Gastroesophageal sphincter (tissue), 3 donors: ENCODE measurements at regions not wholly inside any gene's neighbourhood (a gene's known extent, or its start where the extent isn't known, plus 50 kb on each side); places are given as distances from the start of the nearest gene placed in this dataset.

Experiments
- EP300 ChIP-seq: sonication (generic); formaldehyde crosslinking; IDR thresholded peaks from one replicate; pipeline ENCODE4 v1.6.1; 2017; ENCODE audit warnings: antibody characterized with exemption, mild to moderate bottlenecking
- POLR2A ChIP-seq, 2 donors: fragments of 450-650 bp; IDR thresholded peaks; one replicate each; pipeline ENCODE4 v1.6.1; 2017; ENCODE audit warnings: antibody characterized with exemption in 2 of 2, mild to moderate bottlenecking in 2 of 2, moderate library complexity in 1 of 2
- TF ChIP-seq, protein P1 (sequence below), 4 experiments: fragments of 200-600 bp in 2 of 4; fragments of 450-650 bp in 2 of 4; sonication (generic) in 1 of 4; IDR thresholded peaks; one replicate each; pipeline ENCODE4 v1.5.1; 2017 to 2019; ENCODE audit warnings: antibody characterized with exemption in 4 of 4, mild to moderate bottlenecking in 2 of 4, moderate library complexity in 2 of 4

DNA sequence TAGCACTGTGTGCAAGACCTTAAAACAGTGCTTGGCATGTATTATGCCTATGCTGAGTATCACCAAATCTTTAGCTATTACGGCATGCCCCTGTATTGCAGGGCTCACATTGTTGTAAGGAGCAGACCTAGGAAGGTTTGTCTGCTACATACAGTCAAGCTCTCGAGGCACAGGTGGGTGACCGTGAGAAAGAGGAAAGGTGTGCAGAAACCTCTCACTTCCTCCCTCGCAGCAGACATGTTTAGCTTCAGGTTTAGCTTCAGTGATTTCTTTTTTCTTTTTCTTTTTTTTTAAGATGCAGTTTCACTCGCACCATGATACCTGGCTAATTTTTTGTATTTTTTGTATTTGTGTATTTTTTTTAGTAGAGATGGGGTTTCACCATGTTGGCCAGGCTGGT lies 275.8 kb upstream of the RIOK2 start:
- TF ChIP-seq, protein P1, sequence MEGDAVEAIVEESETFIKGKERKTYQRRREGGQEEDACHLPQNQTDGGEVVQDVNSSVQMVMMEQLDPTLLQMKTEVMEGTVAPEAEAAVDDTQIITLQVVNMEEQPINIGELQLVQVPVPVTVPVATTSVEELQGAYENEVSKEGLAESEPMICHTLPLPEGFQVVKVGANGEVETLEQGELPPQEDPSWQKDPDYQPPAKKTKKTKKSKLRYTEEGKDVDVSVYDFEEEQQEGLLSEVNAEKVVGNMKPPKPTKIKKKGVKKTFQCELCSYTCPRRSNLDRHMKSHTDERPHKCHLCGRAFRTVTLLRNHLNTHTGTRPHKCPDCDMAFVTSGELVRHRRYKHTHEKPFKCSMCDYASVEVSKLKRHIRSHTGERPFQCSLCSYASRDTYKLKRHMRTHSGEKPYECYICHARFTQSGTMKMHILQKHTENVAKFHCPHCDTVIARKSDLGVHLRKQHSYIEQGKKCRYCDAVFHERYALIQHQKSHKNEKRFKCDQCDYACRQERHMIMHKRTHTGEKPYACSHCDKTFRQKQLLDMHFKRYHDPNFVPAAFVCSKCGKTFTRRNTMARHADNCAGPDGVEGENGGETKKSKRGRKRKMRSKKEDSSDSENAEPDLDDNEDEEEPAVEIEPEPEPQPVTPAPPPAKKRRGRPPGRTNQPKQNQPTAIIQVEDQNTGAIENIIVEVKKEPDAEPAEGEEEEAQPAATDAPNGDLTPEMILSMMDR (IDR thresholded peaks at IDR 0.05): no peak
- no peak for TF ChIP-seq POLR2A (IDR thresholded peaks at IDR 0.05)
- no peak for TF ChIP-seq EP300
